SKM-1 (cell line): ENCODE measurements at regions not wholly inside any gene's neighbourhood (a gene's known extent, or its start where the extent isn't known, plus 50 kb on each side); places are given as distances from the start of the nearest gene placed in this dataset.
"Not testable (repeated sequence)": the region's sequence is repeated elsewhere in the genome, so short reads cannot be mapped to it uniquely, and the experiment has no call there.

ENCODE experiments used
- DNase-seq: peaks from one replicate; lab custom pipeline; 2025; ENCODE audit not compliant: unreplicated experiment; lab: John Stamatoyannopoulos, UW

- DNase-seq, result no peak
Measured at GRCh38 chr2:78127424-78127823, 605.2 kb upstream of the LRRTM4 start.

GRCh38 chr2:78132391-78133370, 610.5 kb upstream of the LRRTM4 start:
- no peak for DNase-seq

GRCh38 chr2:78145395-78145996, 623.3 kb upstream of the LRRTM4 start:
- no peak for DNase-seq

GRCh38 chr2:78145997-78146722, 624.0 kb upstream of the LRRTM4 start:
- no peak for DNase-seq

GRCh38 chr2:78147466-78147865, 625.3 kb upstream of the LRRTM4 start:
- no peak for DNase-seq

- no peak for DNase-seq
Measured at GRCh38 chr2:78154586-78154985, 632.4 kb upstream of the LRRTM4 start.

- no peak for DNase-seq
Measured at GRCh38 chr2:78162202-78162601, 640.0 kb upstream of the LRRTM4 start.

- DNase-seq, result not testable (repeated sequence)
Measured at GRCh38 chr2:78172157-78172556, 650.0 kb upstream of the LRRTM4 start.

- DNase-seq, result no peak
Measured at GRCh38 chr2:78175645-78176044, 653.5 kb upstream of the LRRTM4 start.

GRCh38 chr2:78201064-78201575, 678.9 kb upstream of the LRRTM4 start:
- no peak for DNase-seq

GRCh38 chr2:78202366-78202765, 680.2 kb upstream of the LRRTM4 start:
- DNase-seq, result no peak

- no peak for DNase-seq
Measured at GRCh38 chr2:78202986-78203670, 681.0 kb upstream of the LRRTM4 start.

- no peak for DNase-seq
Measured at GRCh38 chr2:78218066-78218465, 695.9 kb upstream of the LRRTM4 start.

- DNase-seq, result no peak
Measured at GRCh38 chr2:78237704-78238103, 715.5 kb upstream of the LRRTM4 start.

GRCh38 chr2:78245394-78246135, 723.4 kb upstream of the LRRTM4 start:
- DNase-seq, result no peak

- DNase-seq, result no peak
Measured at GRCh38 chr2:78251708-78252107, 729.5 kb upstream of the LRRTM4 start.

GRCh38 chr2:78260861-78261260, 738.7 kb upstream of the LRRTM4 start:
- no peak for DNase-seq

GRCh38 chr2:78261454-78261853, 739.3 kb upstream of the LRRTM4 start:
- no peak for DNase-seq

- not testable (repeated sequence) for DNase-seq
Measured at GRCh38 chr2:78262089-78262488, 739.9 kb upstream of the LRRTM4 start.

- DNase-seq, result no peak
Measured at GRCh38 chr2:78262713-78263375, 740.7 kb upstream of the LRRTM4 start.
